H9 (cell line): ENCODE measurements at regions not wholly inside any gene's neighbourhood (a gene's known extent, or its start where the extent isn't known, plus 50 kb on each side); places are given as distances from the start of the nearest gene placed in this dataset.

Experiments used
- DNase-seq: peaks from one replicate; pipeline ENCODE4 v3.0.0-alpha.2; 2017
- H2AFZ ChIP-seq: one replicate; pipeline ENCODE4 v1.6.1; 2013; ENCODE audit warnings: mild to moderate bottlenecking, low read length, control low read depth, moderate library complexity
- H2AK5ac ChIP-seq: 2 replicates; pipeline ENCODE4 v1.6.1; 2013; ENCODE audit warnings: low read length, control low read depth, mixed read lengths; ENCODE audit not compliant: insufficient read length
- H2BK120ac ChIP-seq: one replicate; pipeline ENCODE4 v1.6.1; 2013; ENCODE audit warnings: low read depth, mild to moderate bottlenecking, low read length, control low read depth, inconsistent platforms; ENCODE audit not compliant: poor library complexity, severe bottlenecking
- H2BK12ac ChIP-seq: 2 replicates; pipeline ENCODE4 v1.6.1; 2013; ENCODE audit warnings: low read length, control low read depth, mixed read lengths, low read depth; ENCODE audit not compliant: insufficient read length
- H2BK15ac ChIP-seq: 2 replicates; pipeline ENCODE4 v1.6.1; 2013; ENCODE audit warnings: low read depth, low read length, control low read depth
- H2BK20ac ChIP-seq: one replicate; pipeline ENCODE4 v1.6.1; 2013; ENCODE audit warnings: low read depth, mild to moderate bottlenecking, low read length, control low read depth, inconsistent platforms; ENCODE audit not compliant: poor library complexity, severe bottlenecking
- H2BK5ac ChIP-seq: 2 replicates; pipeline ENCODE4 v1.6.1; 2013; ENCODE audit warnings: low read length, control low read depth, mixed read lengths; ENCODE audit not compliant: insufficient read length
- H3K14ac ChIP-seq: 2 replicates; pipeline ENCODE4 v1.6.1; 2013; ENCODE audit warnings: low read length, control low read depth; ENCODE audit not compliant: insufficient read depth
- H3K18ac ChIP-seq: 2 replicates; pipeline ENCODE4 v1.6.1; 2013; ENCODE audit warnings: low read depth, mild to moderate bottlenecking, mixed read lengths, low read length, control low read depth; ENCODE audit not compliant: insufficient read length
- H3K23ac ChIP-seq: 2 replicates; pipeline ENCODE4 v1.6.1; 2013; ENCODE audit warnings: low read length, control low read depth, mixed read lengths, low read depth; ENCODE audit not compliant: insufficient read length
- H3K23me2 ChIP-seq: 2 replicates; pipeline ENCODE4 v1.6.1; 2013; ENCODE audit warnings: low read depth, mild to moderate bottlenecking, mixed read lengths, low read length, control low read depth; ENCODE audit not compliant: insufficient read length, poor library complexity, severe bottlenecking
- H3K27ac ChIP-seq: 2 replicates; pipeline ENCODE4 v1.5.1; 2013; ENCODE audit warnings: low read length, control low read depth, mixed read lengths, low read depth; ENCODE audit not compliant: insufficient read length
- H3K27me3 ChIP-seq: 2 replicates; pipeline ENCODE4 v1.6.1; 2013; ENCODE audit warnings: low read length, control low read depth, inconsistent platforms; ENCODE audit not compliant: insufficient read depth
- H3K4ac ChIP-seq: 2 replicates; pipeline ENCODE4 v1.6.1; 2013; ENCODE audit warnings: low read depth, mild to moderate bottlenecking, control low read depth, inconsistent platforms, low read length, moderate library complexity
- H3K4me1 ChIP-seq: 2 replicates; pipeline ENCODE4 v1.6.1; 2013; ENCODE audit warnings: low read length, control low read depth, inconsistent platforms; ENCODE audit not compliant: insufficient read depth
- H3K4me2 ChIP-seq: 2 replicates; pipeline ENCODE4 v1.6.1; 2013; ENCODE audit warnings: low read length, control low read depth, mixed read lengths; ENCODE audit not compliant: insufficient read length, insufficient read depth
- H3K56ac ChIP-seq: 2 replicates; pipeline ENCODE4 v1.6.1; 2013; ENCODE audit warnings: low read depth, mild to moderate bottlenecking, mixed read lengths, low read length, control low read depth; ENCODE audit not compliant: insufficient read length
- H3K79me1 ChIP-seq: 2 replicates; pipeline ENCODE4 v1.6.1; 2013; ENCODE audit warnings: low read depth, mild to moderate bottlenecking, moderate library complexity, low read length, control low read depth, inconsistent platforms; ENCODE audit not compliant: insufficient read depth, poor library complexity, severe bottlenecking
- H3K79me2 ChIP-seq: 2 replicates; pipeline ENCODE4 v1.6.1; 2013; ENCODE audit warnings: low read length, control low read depth, inconsistent platforms; ENCODE audit not compliant: insufficient read depth
- H3K9ac ChIP-seq: 2 replicates; pipeline ENCODE4 v1.6.1; 2013; ENCODE audit warnings: low read length, control low read depth, mixed read lengths; ENCODE audit not compliant: insufficient read length; ENCODE audit errors: extremely low read depth
- H3K9me3 ChIP-seq: one replicate; pipeline ENCODE4 v1.6.1; 2013; ENCODE audit warnings: low read depth, low read length, inconsistent platforms; ENCODE audit not compliant: control insufficient read depth
- H3T11ph ChIP-seq: one replicate; pipeline ENCODE4 v1.6.1; 2013; ENCODE audit warnings: mild to moderate bottlenecking, low read length, control low read depth, inconsistent platforms
- H4K20me1 ChIP-seq: one replicate; pipeline ENCODE4 v1.6.1; 2013; ENCODE audit not compliant: control insufficient read depth, insufficient read length, insufficient read depth
- H4K5ac ChIP-seq: 2 replicates; pipeline ENCODE4 v1.6.1; 2013; ENCODE audit warnings: low read depth, mild to moderate bottlenecking, mixed read lengths, low read length, control low read depth; ENCODE audit not compliant: insufficient read length
- H4K8ac ChIP-seq: replicated peaks from 2 replicates; pipeline ENCODE4 v1.6.1; 2013; ENCODE audit warnings: low read length, control low read depth, mixed read lengths, low read depth; ENCODE audit not compliant: insufficient read length
- H4K91ac ChIP-seq: 2 replicates; pipeline ENCODE4 v1.6.1; 2013; ENCODE audit warnings: low read depth, mild to moderate bottlenecking, moderate library complexity, mixed read lengths, low read length, control low read depth; ENCODE audit not compliant: insufficient read length
- H3K27ac Mint-ChIP-seq, 3 experiments: 2 replicates in 2 of 3; 3 replicates in 1 of 3; pipeline ENCODE4 v1.8.0; 2020 to 2021; ENCODE audit warnings: mixed read lengths in 3 of 3, mild to moderate bottlenecking in 1 of 3, moderate library complexity in 1 of 3
- H3K27me3 Mint-ChIP-seq: 2 replicates; pipeline ENCODE4 v1.8.0; 2021; ENCODE audit warnings: low read depth, mild to moderate bottlenecking, moderate library complexity, mixed read lengths
- H3K36me3 Mint-ChIP-seq, 3 experiments: 2 replicates in 2 of 3; 3 replicates in 1 of 3; pipeline ENCODE4 v1.8.0; 2020 to 2021; ENCODE audit warnings: low read depth in 3 of 3, mixed read lengths in 3 of 3; ENCODE audit not compliant: insufficient read depth in 1 of 3
- H3K4me1 Mint-ChIP-seq, 2 experiments: 2 replicates each; pipeline ENCODE4 v1.8.0; 2020; ENCODE audit warnings: mixed read lengths in 2 of 2
- H3K4me3 Mint-ChIP-seq, 2 experiments: 2 replicates in 1 of 2; 3 replicates in 1 of 2; pipeline ENCODE4 v1.8.0; 2020 to 2021; ENCODE audit warnings: mild to moderate bottlenecking in 2 of 2, mixed read lengths in 2 of 2, moderate library complexity in 1 of 2
- H3K9me3 Mint-ChIP-seq, 2 experiments: 2 replicates in 1 of 2; 3 replicates in 1 of 2; pipeline ENCODE4 v1.8.0; 2020; ENCODE audit warnings: mild to moderate bottlenecking in 2 of 2, mixed read lengths in 2 of 2, moderate library complexity in 1 of 2
- CTCF ChIP-seq: fragments of 200-600 bp; sonication (generic); conservative IDR thresholded peaks from 3 replicates; pipeline ENCODE4 v1.8.0; 2021; ENCODE audit warnings: antibody characterized with exemption, mild to moderate bottlenecking
- WGBS: extraction: QIAGEN DNeasy Blood & Tissue Kit; methylation state at CpG from one replicate; pipeline ENCODE4 v1.1.7; 2013; ENCODE audit warnings: missing lambda C conversion rate, low lambda C conversion rate, mixed read lengths; ENCODE audit not compliant: insufficient read length; ENCODE audit errors: extremely low coverage; 5-methylcytosine and 5-hydroxymethylcytosine counted together

- no peak overlapping the region for H2AFZ ChIP-seq
- no peak overlapping the region for H3K18ac ChIP-seq
- TF ChIP-seq CTCF: no peak
- H3K9me3 Mint-ChIP-seq: peaks cover 4 to 9% of the 10 kb centered on the region in 2 experiments; a peak in 4 of 5 replicates
- H3T11ph ChIP-seq: no peak overlapping the region
- no peak overlapping the region for H3K4me2 ChIP-seq
- no peak overlapping the region for H2BK20ac ChIP-seq
- H2AK5ac ChIP-seq: no peak overlapping the region
- no CpG with 5 or more reads among the region's 4 CpGs for WGBS
- H4K8ac ChIP-seq: no peak overlapping the region
- no peak overlapping the region for H3K27ac ChIP-seq
- no peak overlapping the region for H3K4ac ChIP-seq
- no peak overlapping the region for H2BK120ac ChIP-seq
- no peaks in the 10 kb centered on the region for H3K79me2 ChIP-seq
- H3K14ac ChIP-seq: no peak overlapping the region
- no peaks in the 10 kb centered on the region for H3K23me2 ChIP-seq
- no peak overlapping the region for H3K23ac ChIP-seq
- no peak overlapping the region for H2BK15ac ChIP-seq
- H3K4me1 Mint-ChIP-seq: peaks cover 17 to 20% of the 10 kb centered on the region in 2 experiments
- no peaks in the 10 kb centered on the region for H3K27me3 ChIP-seq
- H3K4me1 ChIP-seq: peaks cover 4% of the 10 kb centered on the region; the same call in 1 of the 2 replicates
- no peak overlapping the region for H2BK5ac ChIP-seq
- no peak overlapping the region for H3K56ac ChIP-seq
- peaks cover 3% of the 10 kb centered on the region for H3K9me3 ChIP-seq
- no peak overlapping the region for H3K9ac ChIP-seq
- H4K20me1 ChIP-seq: no peaks in the 10 kb centered on the region
- no peaks in the 10 kb centered on the region for H3K79me1 ChIP-seq
- peaks cover 0 to 10% (median 9%) of the 10 kb centered on the region in 3 experiments; a peak in 5 of 7 replicates for H3K36me3 Mint-ChIP-seq
- no peak overlapping the region for H4K5ac ChIP-seq
- H3K4me3 Mint-ChIP-seq: no peak overlapping the region
- no peak overlapping the region for H4K91ac ChIP-seq
- DNase-seq: no peak
- H2BK12ac ChIP-seq: no peak overlapping the region
- H3K27ac Mint-ChIP-seq: no peak overlapping the region
- H3K27me3 Mint-ChIP-seq: peaks cover 3% of the 10 kb centered on the region; the same call in 1 of the 2 replicates
Measured at GRCh38 chr6:40705354-40705753, 118.2 kb upstream of the LRFN2 start.
